Smooth muscle cell (in vitro differentiated cells): ENCODE measurements at regions not wholly inside any gene's neighbourhood (a gene's known extent, or its start where the extent isn't known, plus 50 kb on each side); places are given as distances from the start of the nearest gene placed in this dataset.

Experiments
- DNase-seq: peaks from one replicate; lab custom pipeline; 2025; ENCODE audit not compliant: unreplicated experiment; lab: John Stamatoyannopoulos, UW
- H2AFZ ChIP-seq: fragments of 200-600 bp; sonication (generic); 2 replicates; pipeline ENCODE4 v1.6.0; 2016; ENCODE audit warnings: antibody characterized with exemption, low read depth, mild to moderate bottlenecking
- H3F3A ChIP-seq: fragments of 200-600 bp; sonication (generic); 2 replicates; pipeline ENCODE4 v1.6.0; 2017; ENCODE audit warnings: antibody characterized with exemption, low read depth
- H3K27ac ChIP-seq: fragments of 200-600 bp; sonication (generic); 2 replicates; pipeline ENCODE4 v1.5.1; 2016; ENCODE audit warnings: low read depth, mild to moderate bottlenecking
- H3K27me3 ChIP-seq: fragments of 200-600 bp; sonication (generic); 2 replicates; pipeline ENCODE4 v1.6.1; 2016; ENCODE audit warnings: low read depth, mild to moderate bottlenecking
- H3K36me3 ChIP-seq: fragments of 200-600 bp; sonication (generic); 2 replicates; pipeline ENCODE4 v1.5.1; 2016; ENCODE audit warnings: low read depth
- H3K4me1 ChIP-seq: fragments of 200-600 bp; sonication (generic); 2 replicates; pipeline ENCODE4 v1.5.1; 2016; ENCODE audit warnings: low read depth
- H3K4me2 ChIP-seq: fragments of 200-600 bp; sonication (generic); 2 replicates; pipeline ENCODE4 v1.6.0; 2016; ENCODE audit warnings: mild to moderate bottlenecking
- H3K4me3 ChIP-seq: fragments of 200-600 bp; sonication (generic); 2 replicates; pipeline ENCODE4 v1.5.1; 2016; ENCODE audit warnings: mild to moderate bottlenecking
- H3K79me2 ChIP-seq: fragments of 200-600 bp; sonication (generic); 2 replicates; pipeline ENCODE4 v1.6.0; 2016; ENCODE audit warnings: low read depth, mild to moderate bottlenecking
- H3K9ac ChIP-seq: fragments of 200-600 bp; sonication (generic); 2 replicates; pipeline ENCODE4 v1.6.0; 2016; ENCODE audit warnings: low read depth
- H3K9me3 ChIP-seq: fragments of 200-600 bp; sonication (generic); replicated peaks from 2 replicates; pipeline ENCODE4 v1.5.1; 2016; ENCODE audit warnings: low read depth
- H4K20me1 ChIP-seq: fragments of 200-600 bp; sonication (generic); 2 replicates; pipeline ENCODE4 v1.6.0; 2016; ENCODE audit warnings: low read depth
- WGBS: methylation state at CpG from one replicate; pipeline ENCODE4 v1.1.7; 2016; ENCODE audit warnings: low lambda C conversion rate; 5-methylcytosine and 5-hydroxymethylcytosine counted together
- TF ChIP-seq, protein P1 (sequence below): fragments of 200-600 bp; sonication (generic); IDR thresholded peaks from 2 replicates; pipeline ENCODE4 v1.5.1; 2017; ENCODE audit warnings: borderline replicate concordance, mild to moderate bottlenecking, antibody characterized with exemption; ENCODE audit not compliant: insufficient read depth, poor library complexity, severe bottlenecking

DNA sequence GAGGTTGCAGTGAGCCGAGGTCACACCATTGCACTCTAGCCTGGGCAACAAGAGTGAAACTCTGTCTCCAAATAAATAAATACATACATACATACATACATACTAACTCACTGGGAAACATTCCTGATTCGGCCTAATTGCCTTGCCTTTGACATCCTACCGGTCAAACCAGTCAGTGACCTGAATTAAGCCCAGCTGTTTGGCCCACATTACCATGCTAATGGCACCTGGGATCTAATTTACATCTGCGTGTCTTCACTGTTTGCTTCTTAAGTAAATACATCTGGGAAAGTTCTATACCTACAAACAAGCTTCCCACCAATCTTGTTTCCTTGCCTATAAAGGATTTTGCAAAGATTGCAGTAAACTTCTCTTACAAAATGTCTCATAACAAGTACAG is 230.2 kb upstream of the ZC3H15 start:
- Histone ChIP-seq H3K79me2 (no peaks in the 10 kb centered on the region), H3K4me1 (no peaks in the 10 kb centered on the region), H3K4me3 (no peak overlapping the region), H4K20me1 (no peaks in the 10 kb centered on the region), H3F3A (no peaks in the 10 kb centered on the region), H3K27me3 (no peaks in the 10 kb centered on the region), H3K27ac (no peak overlapping the region), H3K36me3 (no peaks in the 10 kb centered on the region), H2AFZ (no peak overlapping the region), H3K4me2 (no peak overlapping the region), H3K9me3 (no peaks in the 10 kb centered on the region), H3K9ac (no peak overlapping the region)
- 47% methylated on average over 4 of the region's 4 CpGs for WGBS
- TF ChIP-seq, protein P1, sequence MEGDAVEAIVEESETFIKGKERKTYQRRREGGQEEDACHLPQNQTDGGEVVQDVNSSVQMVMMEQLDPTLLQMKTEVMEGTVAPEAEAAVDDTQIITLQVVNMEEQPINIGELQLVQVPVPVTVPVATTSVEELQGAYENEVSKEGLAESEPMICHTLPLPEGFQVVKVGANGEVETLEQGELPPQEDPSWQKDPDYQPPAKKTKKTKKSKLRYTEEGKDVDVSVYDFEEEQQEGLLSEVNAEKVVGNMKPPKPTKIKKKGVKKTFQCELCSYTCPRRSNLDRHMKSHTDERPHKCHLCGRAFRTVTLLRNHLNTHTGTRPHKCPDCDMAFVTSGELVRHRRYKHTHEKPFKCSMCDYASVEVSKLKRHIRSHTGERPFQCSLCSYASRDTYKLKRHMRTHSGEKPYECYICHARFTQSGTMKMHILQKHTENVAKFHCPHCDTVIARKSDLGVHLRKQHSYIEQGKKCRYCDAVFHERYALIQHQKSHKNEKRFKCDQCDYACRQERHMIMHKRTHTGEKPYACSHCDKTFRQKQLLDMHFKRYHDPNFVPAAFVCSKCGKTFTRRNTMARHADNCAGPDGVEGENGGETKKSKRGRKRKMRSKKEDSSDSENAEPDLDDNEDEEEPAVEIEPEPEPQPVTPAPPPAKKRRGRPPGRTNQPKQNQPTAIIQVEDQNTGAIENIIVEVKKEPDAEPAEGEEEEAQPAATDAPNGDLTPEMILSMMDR: no peak
- no peak for DNase-seq

DNA sequence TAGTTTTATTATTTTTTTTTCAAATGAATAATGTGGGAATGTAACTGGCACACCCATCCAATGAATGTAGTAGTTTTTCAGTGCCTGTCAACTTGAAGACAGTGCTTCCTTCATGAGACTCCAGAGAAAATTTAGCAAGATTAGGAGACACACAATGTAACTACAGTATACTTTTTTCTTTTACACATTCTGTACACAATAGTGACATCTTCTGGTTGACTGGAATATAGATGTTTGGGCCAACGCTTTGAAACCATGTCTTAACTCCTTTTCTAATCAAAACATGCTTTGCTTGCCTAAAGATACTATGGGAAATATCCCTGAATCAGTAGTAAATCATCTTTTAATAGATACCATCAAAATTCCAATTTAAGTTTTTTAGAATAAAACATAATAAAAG is 229.5 kb upstream of the ZC3H15 start:
- Histone ChIP-seq H3K36me3 (no peaks in the 10 kb centered on the region), H3K27me3 (no peaks in the 10 kb centered on the region), H3K4me1 (no peaks in the 10 kb centered on the region), H3K4me2 (no peak overlapping the region), H3F3A (no peaks in the 10 kb centered on the region), H4K20me1 (no peaks in the 10 kb centered on the region), H3K9ac (no peak overlapping the region), H3K9me3 (no peaks in the 10 kb centered on the region), H3K27ac (no peak overlapping the region), H3K4me3 (no peak overlapping the region), H3K79me2 (no peaks in the 10 kb centered on the region), H2AFZ (no peak overlapping the region)
- no peak for DNase-seq
- TF ChIP-seq, protein P1: peak; percentile 59
- 18% methylated on average over 1 of the region's 1 CpG for WGBS

DNA sequence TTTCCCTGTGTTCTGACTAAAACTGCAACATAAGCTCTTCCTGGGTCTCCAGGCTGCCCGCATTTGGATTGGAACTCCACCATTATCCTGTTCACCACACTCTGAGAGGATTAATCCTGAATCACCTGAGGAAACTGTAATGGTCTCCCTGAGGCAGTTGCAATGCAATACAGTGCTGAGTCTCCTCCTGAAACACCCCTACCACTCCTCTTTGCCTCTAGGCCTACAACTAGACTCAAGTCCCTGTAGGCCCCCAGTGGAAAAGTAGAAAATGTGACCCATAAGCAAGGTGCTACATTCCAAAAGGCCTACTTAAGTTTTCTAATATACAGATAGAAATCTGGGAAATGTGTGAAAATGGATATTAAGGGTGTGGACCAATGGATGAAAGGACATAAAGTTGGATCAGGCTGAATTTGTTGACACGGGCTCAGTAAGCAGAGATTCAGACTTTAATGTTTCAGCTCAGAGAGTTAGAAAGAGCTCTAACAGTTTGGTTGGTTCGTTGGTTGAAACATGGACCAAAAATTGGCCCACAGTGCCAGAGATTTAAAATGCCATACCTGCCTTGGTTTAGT is 222.3 kb upstream of the ZC3H15 start:
- no peak overlapping the region for H3K4me3 ChIP-seq
- no peak overlapping the region for H3K27ac ChIP-seq
- no peaks in the 10 kb centered on the region for H4K20me1 ChIP-seq
- no peaks in the 10 kb centered on the region for H3K27me3 ChIP-seq
- H2AFZ ChIP-seq: no peak overlapping the region
- no peak for DNase-seq
- no peaks in the 10 kb centered on the region for H3K79me2 ChIP-seq
- no peaks in the 10 kb centered on the region for H3F3A ChIP-seq
- WGBS: 97% methylated on average over 3 of the region's 3 CpGs
- H3K9ac ChIP-seq: no peak overlapping the region
- no peaks in the 10 kb centered on the region for H3K4me1 ChIP-seq
- no peaks in the 10 kb centered on the region for H3K36me3 ChIP-seq
- TF ChIP-seq, protein P1: no peak
- no peaks in the 10 kb centered on the region for H3K9me3 ChIP-seq
- no peak overlapping the region for H3K4me2 ChIP-seq

DNA sequence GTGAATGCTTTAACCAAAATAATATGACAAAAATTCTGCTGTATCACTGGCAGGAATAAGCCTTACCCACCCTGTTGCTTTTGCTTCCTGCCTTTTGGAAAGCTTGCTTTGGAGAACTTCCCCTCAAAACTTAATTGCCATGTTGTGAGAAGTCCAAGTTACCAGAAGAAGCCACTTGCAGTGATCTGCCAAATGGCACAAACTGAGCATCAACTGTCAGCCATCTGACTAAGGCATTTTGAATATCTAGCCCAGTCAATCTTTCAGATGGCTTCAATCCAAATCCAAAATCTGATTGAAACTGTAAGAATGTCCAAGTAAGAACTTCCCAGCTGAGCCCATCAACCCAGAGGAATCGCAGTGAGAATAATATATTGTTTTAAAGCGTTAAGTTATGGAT is 216.5 kb upstream of the ZC3H15 start:
- no peaks in the 10 kb centered on the region for H3K4me1 ChIP-seq
- H3K9me3 ChIP-seq: no peaks in the 10 kb centered on the region
- H3K36me3 ChIP-seq: no peaks in the 10 kb centered on the region
- 98% methylated on average over 2 of the region's 2 CpGs for WGBS
- no peak for DNase-seq
- H3K4me3 ChIP-seq: no peak overlapping the region
- H3F3A ChIP-seq: no peaks in the 10 kb centered on the region
- H3K4me2 ChIP-seq: no peak overlapping the region
- no peak overlapping the region for H3K27ac ChIP-seq
- H3K9ac ChIP-seq: no peak overlapping the region
- H2AFZ ChIP-seq: no peak overlapping the region
- TF ChIP-seq, protein P1: no peak
- H3K27me3 ChIP-seq: no peaks in the 10 kb centered on the region
- no peaks in the 10 kb centered on the region for H4K20me1 ChIP-seq
- no peaks in the 10 kb centered on the region for H3K79me2 ChIP-seq
